B cell (primary cell): ENCODE measurements at regions not wholly inside any gene's neighbourhood (a gene's known extent, or its start where the extent isn't known, plus 50 kb on each side); places are given as distances from the start of the nearest gene placed in this dataset.

Experiments used
- ATAC-seq: fragments of 200-7000 bp; cut with Tn5 transposase; one replicate; pipeline ENCODE4 v1.10.0; 2021; ENCODE audit warnings: low read depth, mild to moderate bottlenecking, moderate number of reproducible peaks, moderate library complexity
- CTCF ChIA-PET: fragments of 350-600 bp; sonication (Branson Sonifier 250); formaldehyde crosslinking; loops from one replicate; lab custom pipeline; 2021; ENCODE audit warnings: antibody characterized with exemption, inconsistent platforms; lab: Charles Lee
- POLR2A ChIA-PET: fragments of 350-600 bp; sonication (Branson Sonifier 250); formaldehyde crosslinking; loops from one replicate; lab custom pipeline; 2021; ENCODE audit warnings: antibody characterized with exemption; lab: Charles Lee
- DNase-seq: peaks from one replicate; pipeline ENCODE4 v3.0.0; 2013
- H2AFZ ChIP-seq: 2 replicates; pipeline ENCODE4 v1.6.1; 2012; ENCODE audit warnings: mild to moderate bottlenecking, low read depth, low read length; ENCODE audit not compliant: insufficient read depth, poor library complexity, severe bottlenecking
- H3K27ac ChIP-seq, 2 donors: 1 replicate in 1 of 2; 2 replicates in 1 of 2; pipeline ENCODE4 v1.5.1; 2012 to 2013; ENCODE audit warnings: low read length in 2 of 2, mild to moderate bottlenecking in 2 of 2, moderate library complexity in 1 of 2
- H3K27me3 ChIP-seq, 4 experiments: fragments of 200-600 bp in 1 of 4; sonication (generic) in 1 of 4; replicated peaks in 1 of 4; 1 replicate in 2 of 4; 2 replicates in 2 of 4; pipeline versions ENCODE4 v1.6.1 to v1.7.0; 2013 to 2016; ENCODE audit warnings: low read length in 3 of 4, mild to moderate bottlenecking in 2 of 4, mixed read lengths in 1 of 4, moderate library complexity in 1 of 4; ENCODE audit not compliant: insufficient read depth in 4 of 4, control insufficient read depth in 3 of 4; ENCODE audit errors: control extremely low read depth in 1 of 4
- H3K36me3 ChIP-seq, 2 experiments: replicated peaks in 1 of 2; 1 replicate in 1 of 2; 2 replicates in 1 of 2; pipeline versions ENCODE4 v1.6.1 to v1.7.1; 2013; ENCODE audit warnings: low read length in 1 of 2; ENCODE audit not compliant: insufficient read depth in 2 of 2, control insufficient read depth in 1 of 2; ENCODE audit errors: control extremely low read depth in 1 of 2, extremely low read depth in 1 of 2
- H3K4me1 ChIP-seq, 2 donors: fragments of 200-600 bp in 1 of 2; sonication (generic) in 1 of 2; 1 replicate in 1 of 2; 2 replicates in 1 of 2; pipeline versions ENCODE4 v1.5.1 to v1.6.1; 2013 to 2017; ENCODE audit warnings: low read length in 2 of 2; ENCODE audit not compliant: control insufficient read depth in 2 of 2, insufficient read depth in 2 of 2
- H3K4me2 ChIP-seq: replicated peaks from 2 replicates; pipeline ENCODE3; 2012; ENCODE audit warnings: mild to moderate bottlenecking, low read depth, low read length; ENCODE audit not compliant: poor library complexity, severe bottlenecking
- H3K4me3 ChIP-seq, 5 experiments: fragments of 200-600 bp in 1 of 5; sonication (generic) in 1 of 5; 1 replicate in 3 of 5; 2 replicates in 2 of 5; pipeline versions ENCODE4 v1.5.1 to v1.7.0; 2011 to 2016; ENCODE audit warnings: low read length in 4 of 5, mild to moderate bottlenecking in 4 of 5, low read depth in 2 of 5, control low read depth in 1 of 5, moderate library complexity in 1 of 5; ENCODE audit not compliant: insufficient read depth in 1 of 5; ENCODE audit errors: control extremely low read depth in 1 of 5, extremely low read depth in 1 of 5
- H3K79me2 ChIP-seq: fragments of 200-600 bp; sonication (generic); one replicate; pipeline ENCODE4 v1.6.0; 2016; ENCODE audit warnings: low read length; ENCODE audit not compliant: control insufficient read depth, insufficient read depth
- H3K9ac ChIP-seq: fragments of 200-600 bp; sonication (generic); 2 replicates; pipeline ENCODE4 v1.6.1; 2017; ENCODE audit warnings: mild to moderate bottlenecking, low read length, moderate library complexity
- H3K9me3 ChIP-seq, 3 donors: one replicate each; pipeline versions ENCODE4 v1.6.1 to v1.7.1; 2013; ENCODE audit warnings: low read length in 2 of 3; ENCODE audit not compliant: control insufficient read depth in 2 of 3, insufficient read depth in 1 of 3; ENCODE audit errors: control extremely low read depth in 1 of 3
- H4K20me1 ChIP-seq: 2 replicates; pipeline ENCODE4 v1.6.0; 2012; ENCODE audit warnings: mild to moderate bottlenecking, low read length; ENCODE audit not compliant: insufficient read depth, control insufficient read depth, poor library complexity, severe bottlenecking
- H3K27ac Mint-ChIP-seq: one replicate; pipeline ENCODE4 v1.8.0; 2021; ENCODE audit warnings: mixed read lengths
- H3K27me3 Mint-ChIP-seq: one replicate; pipeline ENCODE4 v1.8.0; 2021; ENCODE audit warnings: mixed read lengths
- H3K4me1 Mint-ChIP-seq: one replicate; pipeline ENCODE4 v1.8.0; 2021; ENCODE audit warnings: mixed read lengths
- H3K4me3 Mint-ChIP-seq: one replicate; pipeline ENCODE4 v1.8.0; 2021; ENCODE audit warnings: mixed read lengths
- H3K9me3 Mint-ChIP-seq: one replicate; pipeline ENCODE4 v1.8.0; 2022; ENCODE audit warnings: mixed read lengths; ENCODE audit not compliant: insufficient read depth
- EZH2 ChIP-seq: IDR thresholded peaks from 2 replicates; pipeline ENCODE4 v1.6.1; 2012; ENCODE audit warnings: borderline replicate concordance, low read depth, mild to moderate bottlenecking, moderate library complexity, low read length; ENCODE audit not compliant: insufficient read depth, poor library complexity, severe bottlenecking
- WGBS: methylation state at CpG from one replicate; pipeline ENCODE4 v1.1.5; 2013; ENCODE audit warnings: missing lambda C conversion rate; ENCODE audit not compliant: insufficient coverage; 5-methylcytosine and 5-hydroxymethylcytosine counted together
- intact Hi-C: fragments of 100-400 bp; cut with micrococcal nuclease; formaldehyde crosslinking; loops from one replicate; pipeline ENCODE4 v1.10.0; 2022
- TF ChIP-seq, protein P1 (sequence below): fragments of 200-600 bp; IDR thresholded peaks from one replicate; pipeline ENCODE4 v1.8.0; 2022; ENCODE audit warnings: antibody characterized with exemption, mild to moderate bottlenecking

DNA sequence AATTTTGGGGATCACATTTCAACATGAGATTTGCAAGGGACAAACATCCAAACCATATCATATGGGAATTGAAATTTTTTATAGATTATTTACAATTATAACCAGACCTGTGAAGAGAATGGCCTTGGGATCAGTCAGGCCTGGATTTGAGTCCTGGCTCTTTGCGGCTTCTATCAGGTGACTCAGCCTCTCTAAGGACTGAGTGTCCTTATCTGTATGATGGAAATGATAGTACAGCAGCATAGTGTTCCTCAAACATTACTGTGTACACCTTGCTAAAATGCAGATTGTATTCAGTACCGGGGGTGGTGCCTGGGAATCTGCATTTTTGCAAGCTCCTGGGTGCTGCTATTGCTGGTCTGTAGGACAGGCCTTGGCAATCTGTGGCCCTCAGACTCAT, 206.7 kb upstream of the PROK2 start:
- Histone ChIP-seq H3K4me1 (peaks cover 7 to 20% of the 10 kb centered on the region in 2 donors), H2AFZ (no peak overlapping the region), H3K4me3 (no peak overlapping the region), H3K9ac (no peak overlapping the region), H3K27ac (no peak overlapping the region), H3K27me3 (peaks cover 0 to 16% (median 0%) of the 10 kb centered on the region in 4 experiments), H4K20me1 (no peaks in the 10 kb centered on the region), H3K79me2 (no peaks in the 10 kb centered on the region), H3K9me3 (peaks cover 0 to 15% (median 0%) of the 10 kb centered on the region in 3 donors), H3K36me3 (no peaks in the 10 kb centered on the region), H3K4me2 (no peak overlapping the region)
- Mint-ChIP-seq H3K27me3 (peaks cover 19% of the 10 kb centered on the region), H3K9me3 (peaks cover 2% of the 10 kb centered on the region), H3K4me1 (peaks cover 13% of the 10 kb centered on the region), H3K4me3 (no peak overlapping the region), H3K27ac (no peak overlapping the region)
- TF ChIP-seq EZH2: no peak
- TF ChIP-seq, protein P1, sequence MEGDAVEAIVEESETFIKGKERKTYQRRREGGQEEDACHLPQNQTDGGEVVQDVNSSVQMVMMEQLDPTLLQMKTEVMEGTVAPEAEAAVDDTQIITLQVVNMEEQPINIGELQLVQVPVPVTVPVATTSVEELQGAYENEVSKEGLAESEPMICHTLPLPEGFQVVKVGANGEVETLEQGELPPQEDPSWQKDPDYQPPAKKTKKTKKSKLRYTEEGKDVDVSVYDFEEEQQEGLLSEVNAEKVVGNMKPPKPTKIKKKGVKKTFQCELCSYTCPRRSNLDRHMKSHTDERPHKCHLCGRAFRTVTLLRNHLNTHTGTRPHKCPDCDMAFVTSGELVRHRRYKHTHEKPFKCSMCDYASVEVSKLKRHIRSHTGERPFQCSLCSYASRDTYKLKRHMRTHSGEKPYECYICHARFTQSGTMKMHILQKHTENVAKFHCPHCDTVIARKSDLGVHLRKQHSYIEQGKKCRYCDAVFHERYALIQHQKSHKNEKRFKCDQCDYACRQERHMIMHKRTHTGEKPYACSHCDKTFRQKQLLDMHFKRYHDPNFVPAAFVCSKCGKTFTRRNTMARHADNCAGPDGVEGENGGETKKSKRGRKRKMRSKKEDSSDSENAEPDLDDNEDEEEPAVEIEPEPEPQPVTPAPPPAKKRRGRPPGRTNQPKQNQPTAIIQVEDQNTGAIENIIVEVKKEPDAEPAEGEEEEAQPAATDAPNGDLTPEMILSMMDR: no peak
- POLR2A ChIA-PET: no interaction called here
- DNase-seq (no peak), ATAC-seq (no peak)
- intact Hi-C loops: no loop called here
- 100% methylated on average over 1 of the region's 2 CpGs for WGBS
- CTCF ChIA-PET: no interaction called here

DNA sequence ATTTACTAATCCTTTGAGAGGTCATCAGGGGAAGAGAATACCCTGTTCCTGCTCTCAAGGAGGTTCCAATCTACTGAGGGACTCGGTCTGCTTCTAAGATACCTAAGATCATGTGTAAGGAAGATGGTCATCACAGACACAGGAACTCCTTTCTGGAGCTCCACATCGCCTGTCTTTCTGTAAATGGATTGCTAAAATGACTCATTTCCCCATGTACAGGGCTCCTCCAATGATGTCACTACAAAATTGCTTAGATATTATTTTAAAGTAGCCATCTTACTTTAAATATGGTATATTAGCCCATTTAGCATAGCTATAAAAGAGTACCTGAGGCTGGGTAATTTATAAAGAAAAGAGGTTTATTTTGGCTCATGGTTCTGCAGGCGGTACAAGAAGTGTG, 206.1 kb upstream of the PROK2 start:
- H3K4me1 Mint-ChIP-seq: peaks cover 19% of the 10 kb centered on the region
- Histone ChIP-seq H3K4me3 (no peak overlapping the region), H3K4me2 (no peak overlapping the region), H3K79me2 (no peaks in the 10 kb centered on the region), H3K9ac (no peak overlapping the region), H3K27me3 (peaks cover 0 to 18% (median 0%) of the 10 kb centered on the region in 4 experiments), H4K20me1 (no peaks in the 10 kb centered on the region), H2AFZ (no peak overlapping the region), H3K9me3 (peaks cover 0 to 15% (median 0%) of the 10 kb centered on the region in 3 donors), H3K27ac (no peak overlapping the region), H3K36me3 (no peaks in the 10 kb centered on the region), H3K4me1 (peaks cover 7 to 27% of the 10 kb centered on the region in 2 donors)
- DNase-seq (no peak), ATAC-seq (no peak)
- TF ChIP-seq EZH2: no peak
- TF ChIP-seq, protein P1: no peak
- H3K27me3 Mint-ChIP-seq: peaks cover 23% of the 10 kb centered on the region
- H3K9me3 Mint-ChIP-seq: peaks cover 2% of the 10 kb centered on the region
- ChIA-PET CTCF (no interaction called here), POLR2A (no interaction called here)
- H3K4me3 Mint-ChIP-seq: no peak overlapping the region
- WGBS: 90% methylated on average over 2 of the region's 3 CpGs
- intact Hi-C loops: no loop called here
- H3K27ac Mint-ChIP-seq: no peak overlapping the region
